Stimulated activated CD8-positive, alpha-beta memory T cell treated with anti-CD3 and anti-CD28 coated beads, Interleukin-12 subunit alpha, Interleukin-12 subunit beta, amount 100 ng/mL, for 24 hours (primary cell): ENCODE measurements at regions not wholly inside any gene's neighbourhood (a gene's known extent, or its start where the extent isn't known, plus 50 kb on each side); places are given as distances from the start of the nearest gene placed in this dataset.

ENCODE experiments used
- DNase-seq: peaks from one replicate; pipeline ENCODE4 v3.0.0-alpha.2; 2020; ENCODE audit errors: extremely low read depth

GRCh38 chr2:160630801-160631590 is 137.4 kb upstream of the RBMS1 start:
- no peak for DNase-seq

- no peak for DNase-seq
These were observed 138.7 kb upstream of the RBMS1 start for GRCh38 chr2:160632084-160632975.

- DNase-seq: no peak
These were observed 140.8 kb upstream of the RBMS1 start for GRCh38 chr2:160634436-160634835.

GRCh38 chr2:160635488-160635887 is 141.9 kb upstream of the RBMS1 start:
- DNase-seq: no peak

- DNase-seq: no peak
These were observed 145.9 kb upstream of the RBMS1 start for GRCh38 chr2:160639472-160639871.

- no peak for DNase-seq
These were observed 153.3 kb upstream of the RBMS1 start for GRCh38 chr2:160646684-160647444.

- DNase-seq: no peak
These were observed 154.5 kb upstream of the RBMS1 start for GRCh38 chr2:160647967-160648685.

GRCh38 chr2:160649698-160650097 is 156.1 kb upstream of the RBMS1 start:
- DNase-seq: no peak

- DNase-seq: no peak
These were observed 156.8 kb upstream of the RBMS1 start for GRCh38 chr2:160650196-160651118.

GRCh38 chr2:160651416-160652200 is 158.0 kb upstream of the RBMS1 start:
- DNase-seq: no peak

- DNase-seq: peak; percentile 11
These were observed 158.6 kb upstream of the RBMS1 start for GRCh38 chr2:160652236-160652635.

- DNase-seq: no peak
These were observed 163.6 kb upstream of the RBMS1 start for GRCh38 chr2:160657196-160657595.

- no peak for DNase-seq
These were observed 165.2 kb upstream of the RBMS1 start for GRCh38 chr2:160658851-160659250.

- no peak for DNase-seq
These were observed 167.1 kb upstream of the RBMS1 start for GRCh38 chr2:160660741-160661140.

- DNase-seq: no peak
These were observed 171.1 kb upstream of the RBMS1 start for GRCh38 chr2:160664603-160665140.

GRCh38 chr2:160666154-160667060 is 172.8 kb upstream of the RBMS1 start:
- DNase-seq: no peak

- no peak for DNase-seq
These were observed 174.2 kb upstream of the RBMS1 start for GRCh38 chr2:160667811-160668210.

- DNase-seq: no peak
These were observed 177.0 kb upstream of the RBMS1 start for GRCh38 chr2:160670618-160671017.
